HEK293 (cell line): ENCODE measurements at regions not wholly inside any gene's neighbourhood (a gene's known extent, or its start where the extent isn't known, plus 50 kb on each side); places are given as distances from the start of the nearest gene placed in this dataset.

Source experiments
- CTCF ChIA-PET: fragments of 350-600 bp; formaldehyde crosslinking; extraction: SDS; loops from one replicate; lab custom pipeline; 2021; ENCODE audit warnings: antibody characterized with exemption; lab: Yijun Ruan, JAX
- POLR2A ChIA-PET: fragments of 300-600 bp; formaldehyde crosslinking; extraction: SDS; loops from one replicate; lab custom pipeline; 2020; ENCODE audit warnings: antibody characterized with exemption, inconsistent platforms; lab: Yijun Ruan, JAX
- H3K27ac ChIP-seq: fragments of 200-500 bp; sonication (Bioruptor generic); 2 replicates; pipeline ENCODE4 v1.5.1; 2014; ENCODE audit warnings: low read depth, low read length, control low read depth, inconsistent platforms; ENCODE audit errors: extremely low read depth
- H3K36me3 ChIP-seq, 2 experiments: fragments of 200-500 bp in 1 of 2; sonication (Bioruptor generic) in 1 of 2; 1 replicate in 1 of 2; 2 replicates in 1 of 2; pipeline ENCODE4 v1.5.1; 2014 to 2017; ENCODE audit warnings: inconsistent platforms in 2 of 2, low read length in 2 of 2; ENCODE audit not compliant: control insufficient read depth in 2 of 2, insufficient read depth in 1 of 2
- H3K4me1 ChIP-seq: fragments of 200-500 bp; sonication (Bioruptor generic); 2 replicates; pipeline ENCODE4 v1.5.1; 2014; ENCODE audit warnings: mild to moderate bottlenecking, low read length, inconsistent platforms; ENCODE audit not compliant: control insufficient read depth, insufficient read depth
- H3K4me3 ChIP-seq: 2 replicates; pipeline ENCODE4 v1.5.1; 2011; ENCODE audit warnings: low read depth, mild to moderate bottlenecking, control low read depth, low read length, moderate library complexity
- H3K9me3 ChIP-seq: fragments of 200-500 bp; sonication (Bioruptor generic); 2 replicates; pipeline ENCODE4 v1.5.1; 2014; ENCODE audit warnings: low read depth, low read length, inconsistent platforms; ENCODE audit not compliant: control insufficient read depth, insufficient read depth
- FEZF1 ChIP-seq: fragments of 450-650 bp; formaldehyde crosslinking; IDR thresholded peaks from 2 replicates; pipeline ENCODE4 v1.5.1; 2016; ENCODE audit warnings: missing biosample characterization, missing genetic modification characterization
- GLIS1 ChIP-seq: fragments of 450-650 bp; formaldehyde crosslinking; IDR thresholded peaks from 2 replicates; pipeline ENCODE4 v1.5.1; 2016; ENCODE audit warnings: missing biosample characterization, missing genetic modification characterization
- PRDM1 ChIP-seq: fragments of 450-650 bp; formaldehyde crosslinking; IDR thresholded peaks from 2 replicates; pipeline ENCODE4; 2016; ENCODE audit warnings: missing biosample characterization, missing genetic modification characterization
- SALL2 ChIP-seq: fragments of 450-650 bp; formaldehyde crosslinking; IDR thresholded peaks from 2 replicates; pipeline ENCODE4 v1.5.0; 2017; ENCODE audit warnings: missing biosample characterization, mild to moderate bottlenecking, missing genetic modification characterization, borderline replicate concordance
- TRIM28 ChIP-seq: IDR thresholded peaks from 2 replicates; pipeline ENCODE4 v1.6.1; 2011; ENCODE audit warnings: low read length, control low read depth, borderline replicate concordance
- ZBTB8A ChIP-seq: fragments of 450-650 bp; formaldehyde crosslinking; IDR thresholded peaks from 2 replicates; pipeline ENCODE4 v1.5.1; 2016; ENCODE audit warnings: missing biosample characterization, missing genetic modification characterization
- ZNF10 ChIP-seq: fragments of 450-650 bp; formaldehyde crosslinking; IDR thresholded peaks from 2 replicates; pipeline ENCODE4 v1.5.1; 2017; ENCODE audit warnings: missing biosample characterization, missing genetic modification characterization
- ZNF146 ChIP-seq: fragments of 450-650 bp; formaldehyde crosslinking; IDR thresholded peaks from 2 replicates; pipeline ENCODE4 v1.5.1; 2016; ENCODE audit warnings: missing biosample characterization, missing genetic modification characterization
- ZNF335 ChIP-seq: fragments of 450-650 bp; formaldehyde crosslinking; conservative IDR thresholded peaks from 2 replicates; pipeline ENCODE4 v1.5.1; 2016; ENCODE audit warnings: missing biosample characterization, missing genetic modification characterization
- ZNF391 ChIP-seq: fragments of 450-650 bp; formaldehyde crosslinking; IDR thresholded peaks from 2 replicates; pipeline ENCODE4 v1.5.1; 2016; ENCODE audit warnings: low read depth, missing biosample characterization, missing genetic modification characterization, borderline replicate concordance
- ZNF585B ChIP-seq: fragments of 450-650 bp; formaldehyde crosslinking; IDR thresholded peaks from 2 replicates; pipeline ENCODE4 v1.5.1; 2016; ENCODE audit warnings: missing biosample characterization, missing genetic modification characterization
- ZNF658 ChIP-seq: fragments of 450-650 bp; formaldehyde crosslinking; IDR thresholded peaks from 2 replicates; pipeline ENCODE4; 2016; ENCODE audit warnings: missing biosample characterization, missing genetic modification characterization
- ZNF664 ChIP-seq: fragments of 450-650 bp; formaldehyde crosslinking; IDR thresholded peaks from 2 replicates; pipeline ENCODE4 v1.5.1; 2016; ENCODE audit warnings: missing biosample characterization, missing genetic modification characterization
- ZNF791 ChIP-seq: fragments of 450-650 bp; formaldehyde crosslinking; IDR thresholded peaks from 2 replicates; pipeline ENCODE4 v1.5.1; 2016; ENCODE audit warnings: missing biosample characterization, missing genetic modification characterization
- TF ChIP-seq, protein P1 (sequence below): fragments of 450-650 bp; formaldehyde crosslinking; IDR thresholded peaks from 2 replicates; pipeline ENCODE4 v1.5.1; 2016; ENCODE audit warnings: missing biosample characterization, missing genetic modification characterization, borderline replicate concordance
- TF ChIP-seq, protein P2 (sequence below): fragments of 450-650 bp; formaldehyde crosslinking; IDR thresholded peaks from 2 replicates; pipeline ENCODE4 v1.5.1; 2016; ENCODE audit warnings: missing biosample characterization, missing genetic modification characterization, low read depth
- TF ChIP-seq, protein P3 (sequence below): fragments of 450-650 bp; formaldehyde crosslinking; IDR thresholded peaks from 2 replicates; pipeline ENCODE4 v1.5.1; 2016; ENCODE audit warnings: missing biosample characterization, missing genetic modification characterization
- TF ChIP-seq, protein P4 (sequence below): fragments of 450-650 bp; formaldehyde crosslinking; IDR thresholded peaks from 2 replicates; pipeline ENCODE4 v1.5.1; 2016; ENCODE audit warnings: missing biosample characterization, missing genetic modification characterization

DNA sequence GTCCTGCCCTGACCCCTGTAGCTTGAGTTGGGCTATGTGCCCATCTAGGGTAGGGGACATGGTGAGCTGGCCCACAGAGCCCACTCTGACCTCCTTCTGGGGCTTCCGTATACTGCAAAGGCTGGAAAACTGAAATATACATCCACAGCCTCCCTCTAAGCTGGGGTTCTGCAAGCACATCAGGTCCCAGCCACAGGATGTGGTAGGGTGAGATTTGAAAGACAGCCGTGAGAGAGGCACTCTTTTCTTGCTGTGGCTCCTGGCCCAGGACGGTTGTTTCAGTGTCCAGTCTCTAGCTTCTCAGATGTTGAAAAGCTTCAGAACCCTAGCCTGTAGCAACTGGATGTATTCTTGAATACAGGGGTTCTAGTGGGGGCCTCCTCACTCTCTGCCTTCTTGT is 60.1 kb upstream of the ADRB1 start:
- Histone ChIP-seq H3K27ac (no peak overlapping the region), H3K36me3 (no peaks in the 10 kb centered on the region), H3K4me1 (no peaks in the 10 kb centered on the region)
- POLR2A ChIA-PET: no interaction called here
- TF ChIP-seq, protein P1, sequence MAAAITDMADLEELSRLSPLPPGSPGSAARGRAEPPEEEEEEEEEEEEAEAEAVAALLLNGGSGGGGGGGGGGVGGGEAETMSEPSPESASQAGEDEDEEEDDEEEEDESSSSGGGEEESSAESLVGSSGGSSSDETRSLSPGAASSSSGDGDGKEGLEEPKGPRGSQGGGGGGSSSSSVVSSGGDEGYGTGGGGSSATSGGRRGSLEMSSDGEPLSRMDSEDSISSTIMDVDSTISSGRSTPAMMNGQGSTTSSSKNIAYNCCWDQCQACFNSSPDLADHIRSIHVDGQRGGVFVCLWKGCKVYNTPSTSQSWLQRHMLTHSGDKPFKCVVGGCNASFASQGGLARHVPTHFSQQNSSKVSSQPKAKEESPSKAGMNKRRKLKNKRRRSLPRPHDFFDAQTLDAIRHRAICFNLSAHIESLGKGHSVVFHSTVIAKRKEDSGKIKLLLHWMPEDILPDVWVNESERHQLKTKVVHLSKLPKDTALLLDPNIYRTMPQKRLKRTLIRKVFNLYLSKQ (tag by site-specific recombination): no peak
- TF ChIP-seq ZNF791 (tag by site-specific recombination) (no peak), ZNF335 (tag by site-specific recombination) (no peak), ZBTB8A (no peak), SALL2 (tag by site-specific recombination) (no peak), FEZF1 (tag by site-specific recombination) (no peak), GLIS1 (tag by site-specific recombination) (no peak), ZNF664 (tag by site-specific recombination) (no peak), PRDM1 (tag by site-specific recombination) (no peak)
- TF ChIP-seq, all 188 proteins: peak for 0
- CTCF ChIA-PET: interaction anchor here (1.2 kb wide), 1 partner anchor 11 kb away, joined by 3 read pairs; no protein-coding TSS in a partner anchor
- no peak overlapping the region for H3K4me3 ChIP-seq
- no peaks in the 10 kb centered on the region for H3K9me3 ChIP-seq

DNA sequence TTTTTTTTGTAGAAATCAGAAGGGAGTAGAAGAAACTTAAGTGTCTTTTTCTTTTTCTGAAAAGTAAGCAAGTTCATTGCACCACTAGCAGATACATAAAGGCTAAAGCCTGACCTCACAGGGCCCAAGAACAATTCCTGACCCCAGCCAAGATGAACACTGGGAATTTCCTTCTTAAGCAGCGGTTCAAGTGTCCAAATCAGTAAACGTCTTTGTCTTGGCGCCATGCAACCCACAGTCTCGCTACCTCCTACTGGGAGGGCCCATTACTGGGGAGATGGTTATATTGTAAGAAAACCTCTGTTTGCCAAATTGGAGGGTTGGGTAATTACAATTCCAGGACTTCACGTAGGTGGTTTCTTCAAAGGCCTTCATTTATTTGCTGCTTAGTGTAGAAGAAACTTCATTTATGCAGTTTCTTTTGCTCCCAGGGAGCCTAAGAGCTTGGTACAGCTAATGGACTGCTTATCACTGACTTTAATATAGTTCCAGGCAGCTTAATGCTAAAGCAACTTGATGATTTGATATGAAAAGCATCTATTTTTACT is 58.3 kb upstream of the ADRB1 start:
- H3K36me3 ChIP-seq: no peaks in the 10 kb centered on the region
- ChIA-PET CTCF (interaction anchor here (1.0 to 1.3 kb wide), 2 partner anchors 8 to 9 kb away, joined by 3 read pairs; no protein-coding TSS in a partner anchor), POLR2A (no interaction called here)
- no peaks in the 10 kb centered on the region for H3K4me1 ChIP-seq
- H3K9me3 ChIP-seq: no peaks in the 10 kb centered on the region
- no peak for TF ChIP-seq ZNF146
- no peak for TF ChIP-seq ZNF391 (tag by site-specific recombination)
- TF ChIP-seq, protein P2, sequence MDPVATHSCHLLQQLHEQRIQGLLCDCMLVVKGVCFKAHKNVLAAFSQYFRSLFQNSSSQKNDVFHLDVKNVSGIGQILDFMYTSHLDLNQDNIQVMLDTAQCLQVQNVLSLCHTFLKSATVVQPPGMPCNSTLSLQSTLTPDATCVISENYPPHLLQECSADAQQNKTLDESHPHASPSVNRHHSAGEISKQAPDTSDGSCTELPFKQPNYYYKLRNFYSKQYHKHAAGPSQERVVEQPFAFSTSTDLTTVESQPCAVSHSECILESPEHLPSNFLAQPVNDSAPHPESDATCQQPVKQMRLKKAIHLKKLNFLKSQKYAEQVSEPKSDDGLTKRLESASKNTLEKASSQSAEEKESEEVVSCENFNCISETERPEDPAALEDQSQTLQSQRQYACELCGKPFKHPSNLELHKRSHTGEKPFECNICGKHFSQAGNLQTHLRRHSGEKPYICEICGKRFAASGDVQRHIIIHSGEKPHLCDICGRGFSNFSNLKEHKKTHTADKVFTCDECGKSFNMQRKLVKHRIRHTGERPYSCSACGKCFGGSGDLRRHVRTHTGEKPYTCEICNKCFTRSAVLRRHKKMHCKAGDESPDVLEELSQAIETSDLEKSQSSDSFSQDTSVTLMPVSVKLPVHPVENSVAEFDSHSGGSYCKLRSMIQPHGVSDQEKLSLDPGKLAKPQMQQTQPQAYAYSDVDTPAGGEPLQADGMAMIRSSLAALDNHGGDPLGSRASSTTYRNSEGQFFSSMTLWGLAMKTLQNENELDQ (tag by site-specific recombination): no peak
- TF ChIP-seq, protein P3, sequence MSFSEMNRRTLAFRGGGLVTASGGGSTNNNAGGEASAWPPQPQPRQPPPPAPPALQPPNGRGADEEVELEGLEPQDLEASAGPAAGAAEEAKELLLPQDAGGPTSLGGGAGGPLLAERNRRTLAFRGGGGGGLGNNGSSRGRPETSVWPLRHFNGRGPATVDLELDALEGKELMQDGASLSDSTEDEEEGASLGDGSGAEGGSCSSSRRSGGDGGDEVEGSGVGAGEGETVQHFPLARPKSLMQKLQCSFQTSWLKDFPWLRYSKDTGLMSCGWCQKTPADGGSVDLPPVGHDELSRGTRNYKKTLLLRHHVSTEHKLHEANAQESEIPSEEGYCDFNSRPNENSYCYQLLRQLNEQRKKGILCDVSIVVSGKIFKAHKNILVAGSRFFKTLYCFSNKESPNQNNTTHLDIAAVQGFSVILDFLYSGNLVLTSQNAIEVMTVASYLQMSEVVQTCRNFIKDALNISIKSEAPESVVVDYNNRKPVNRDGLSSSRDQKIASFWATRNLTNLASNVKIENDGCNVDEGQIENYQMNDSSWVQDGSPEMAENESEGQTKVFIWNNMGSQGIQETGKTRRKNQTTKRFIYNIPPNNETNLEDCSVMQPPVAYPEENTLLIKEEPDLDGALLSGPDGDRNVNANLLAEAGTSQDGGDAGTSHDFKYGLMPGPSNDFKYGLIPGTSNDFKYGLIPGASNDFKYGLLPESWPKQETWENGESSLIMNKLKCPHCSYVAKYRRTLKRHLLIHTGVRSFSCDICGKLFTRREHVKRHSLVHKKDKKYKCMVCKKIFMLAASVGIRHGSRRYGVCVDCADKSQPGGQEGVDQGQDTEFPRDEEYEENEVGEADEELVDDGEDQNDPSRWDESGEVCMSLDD (tag by site-specific recombination): no peak
- no peak for TF ChIP-seq ZNF658 (tag by site-specific recombination)
- TF ChIP-seq ZNF585B (tag by site-specific recombination): no peak
- no peak for TF ChIP-seq TRIM28
- TF ChIP-seq ZNF10 (tag by site-specific recombination): no peak
- TF ChIP-seq, protein P4, sequence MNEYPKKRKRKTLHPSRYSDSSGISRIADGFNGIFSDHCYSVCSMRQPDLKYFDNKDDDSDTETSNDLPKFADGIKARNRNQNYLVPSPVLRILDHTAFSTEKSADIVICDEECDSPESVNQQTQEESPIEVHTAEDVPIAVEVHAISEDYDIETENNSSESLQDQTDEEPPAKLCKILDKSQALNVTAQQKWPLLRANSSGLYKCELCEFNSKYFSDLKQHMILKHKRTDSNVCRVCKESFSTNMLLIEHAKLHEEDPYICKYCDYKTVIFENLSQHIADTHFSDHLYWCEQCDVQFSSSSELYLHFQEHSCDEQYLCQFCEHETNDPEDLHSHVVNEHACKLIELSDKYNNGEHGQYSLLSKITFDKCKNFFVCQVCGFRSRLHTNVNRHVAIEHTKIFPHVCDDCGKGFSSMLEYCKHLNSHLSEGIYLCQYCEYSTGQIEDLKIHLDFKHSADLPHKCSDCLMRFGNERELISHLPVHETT (tag by site-specific recombination): no peak
- H3K27ac ChIP-seq: no peak overlapping the region
- H3K4me3 ChIP-seq: no peak overlapping the region
